ENCODE measurements at regions not wholly inside any gene's neighbourhood (a gene's known extent, or its start where the extent isn't known, plus 50 kb on each side); places are given as distances from the start of the nearest gene placed in this dataset.

GRCh38 chr16:17998550-17998949 lies 338.0 kb downstream of the NPIPA8 start:
- no peak for DNase-seq
- H3K36me3 Mint-ChIP-seq (ENCODE audit: low read depth), result no peaks in the 10 kb centered on the region
- H3K9me3 Mint-ChIP-seq, result no peaks in the 10 kb centered on the region
- H3K4me3 Mint-ChIP-seq, result no peak overlapping the region
- H3K27ac Mint-ChIP-seq, result no peak overlapping the region
- H3K4me1 Mint-ChIP-seq (ENCODE audit: low read depth), result no peaks in the 10 kb centered on the region
- H3K27me3 Mint-ChIP-seq, result peaks cover 20% of the 10 kb centered on the region

- Mint-ChIP-seq H3K27me3 (peaks cover 39% of the 10 kb centered on the region), H3K4me1 (ENCODE audit: low read depth) (no peaks in the 10 kb centered on the region), H3K4me3 (no peak overlapping the region), H3K27ac (no peak overlapping the region), H3K9me3 (no peaks in the 10 kb centered on the region), H3K36me3 (ENCODE audit: low read depth) (no peaks in the 10 kb centered on the region)
- DNase-seq, result no peak
These were observed 342.5 kb downstream of the NPIPA8 start for GRCh38 chr16:17994027-17994426.

GRCh38 chr16:17992416-17992815 lies 344.1 kb downstream of the NPIPA8 start:
- Mint-ChIP-seq H3K9me3 (no peaks in the 10 kb centered on the region), H3K36me3 (ENCODE audit: low read depth) (no peaks in the 10 kb centered on the region), H3K4me1 (ENCODE audit: low read depth) (no peaks in the 10 kb centered on the region), H3K27me3 (peaks cover 41% of the 10 kb centered on the region), H3K4me3 (no peak overlapping the region), H3K27ac (no peak overlapping the region)
- DNase-seq, result no peak

- Mint-ChIP-seq H3K27ac (no peak overlapping the region), H3K9me3 (no peaks in the 10 kb centered on the region), H3K4me3 (no peak overlapping the region), H3K4me1 (ENCODE audit: low read depth) (no peaks in the 10 kb centered on the region), H3K36me3 (ENCODE audit: low read depth) (no peaks in the 10 kb centered on the region), H3K27me3 (peaks cover 38% of the 10 kb centered on the region)
- no peak for DNase-seq
These were observed 347.3 kb downstream of the NPIPA8 start for GRCh38 chr16:17989255-17989654.

- H3K4me1 Mint-ChIP-seq (ENCODE audit: low read depth), result no peaks in the 10 kb centered on the region
- H3K27me3 Mint-ChIP-seq, result peaks cover 34% of the 10 kb centered on the region
These were observed 347.7 kb downstream of the NPIPA8 start for GRCh38 chr16:17988839-17989238.

GRCh38 chr16:17986991-17987390 lies 349.5 kb downstream of the NPIPA8 start:
- H3K4me1 Mint-ChIP-seq (ENCODE audit: low read depth), result no peaks in the 10 kb centered on the region
- H3K27ac Mint-ChIP-seq, result no peak overlapping the region
- no peaks in the 10 kb centered on the region for H3K36me3 Mint-ChIP-seq (ENCODE audit: low read depth)
- DNase-seq, result no peak
- no peaks in the 10 kb centered on the region for H3K9me3 Mint-ChIP-seq
- H3K4me3 Mint-ChIP-seq, result no peak overlapping the region
- peaks cover 24% of the 10 kb centered on the region for H3K27me3 Mint-ChIP-seq

More at GRCh38 chr16:17988839-17989238, 347.7 kb downstream of the NPIPA8 start:
- H3K27ac Mint-ChIP-seq, result no peak overlapping the region
- no peak overlapping the region for H3K4me3 Mint-ChIP-seq
- no peaks in the 10 kb centered on the region for H3K9me3 Mint-ChIP-seq
- DNase-seq, result no peak
- no peaks in the 10 kb centered on the region for H3K36me3 Mint-ChIP-seq (ENCODE audit: low read depth)

- Mint-ChIP-seq H3K9me3 (no peaks in the 10 kb centered on the region), H3K36me3 (ENCODE audit: low read depth) (no peaks in the 10 kb centered on the region), H3K4me3 (no peak overlapping the region), H3K27ac (no peak overlapping the region), H3K27me3 (peaks cover 17% of the 10 kb centered on the region), H3K4me1 (ENCODE audit: low read depth) (no peaks in the 10 kb centered on the region)
- no peak for DNase-seq
These were observed 351.7 kb downstream of the NPIPA8 start for GRCh38 chr16:17984810-17985209.

- H3K27ac Mint-ChIP-seq, result no peak overlapping the region
- H3K4me3 Mint-ChIP-seq, result no peak overlapping the region
- no peak for DNase-seq
- no peaks in the 10 kb centered on the region for H3K4me1 Mint-ChIP-seq (ENCODE audit: low read depth)
- H3K27me3 Mint-ChIP-seq, result peaks cover 15% of the 10 kb centered on the region
- no peaks in the 10 kb centered on the region for H3K9me3 Mint-ChIP-seq
- H3K36me3 Mint-ChIP-seq (ENCODE audit: low read depth), result no peaks in the 10 kb centered on the region
These were observed 352.5 kb downstream of the NPIPA8 start for GRCh38 chr16:17983847-17984639.

- Mint-ChIP-seq H3K4me1 (ENCODE audit: low read depth) (no peaks in the 10 kb centered on the region), H3K27ac (no peak overlapping the region), H3K4me3 (no peak overlapping the region), H3K36me3 (ENCODE audit: low read depth) (no peaks in the 10 kb centered on the region), H3K9me3 (peaks cover 2% of the 10 kb centered on the region), H3K27me3 (peaks cover 13% of the 10 kb centered on the region)
- DNase-seq, result no peak
These were observed 353.4 kb downstream of the NPIPA8 start for GRCh38 chr16:17983114-17983513.

GRCh38 chr16:17977260-17977659 lies 359.3 kb downstream of the NPIPA8 start:
- DNase-seq, result no peak
- H3K36me3 Mint-ChIP-seq (ENCODE audit: low read depth), result no peaks in the 10 kb centered on the region
- H3K27me3 Mint-ChIP-seq, result peaks cover 3% of the 10 kb centered on the region
- no peak overlapping the region for H3K4me3 Mint-ChIP-seq
- H3K9me3 Mint-ChIP-seq, result peaks cover 2% of the 10 kb centered on the region
- H3K4me1 Mint-ChIP-seq (ENCODE audit: low read depth), result no peaks in the 10 kb centered on the region
- no peak overlapping the region for H3K27ac Mint-ChIP-seq

- Mint-ChIP-seq H3K4me3 (no peak overlapping the region), H3K36me3 (ENCODE audit: low read depth) (no peaks in the 10 kb centered on the region), H3K9me3 (no peaks in the 10 kb centered on the region), H3K4me1 (ENCODE audit: low read depth) (no peaks in the 10 kb centered on the region), H3K27ac (no peak overlapping the region), H3K27me3 (peaks cover 27% of the 10 kb centered on the region)
- DNase-seq, result no peak
These were observed 364.0 kb downstream of the NPIPA8 start for GRCh38 chr16:17972460-17972943.

- DNase-seq, result no peak
- Mint-ChIP-seq H3K9me3 (no peaks in the 10 kb centered on the region), H3K36me3 (ENCODE audit: low read depth) (no peaks in the 10 kb centered on the region), H3K27me3 (peaks cover 27% of the 10 kb centered on the region), H3K4me1 (ENCODE audit: low read depth) (no peaks in the 10 kb centered on the region), H3K27ac (no peak overlapping the region), H3K4me3 (no peak overlapping the region)
These were observed 365.7 kb downstream of the NPIPA8 start for GRCh38 chr16:17970816-17971331.

- H3K9me3 Mint-ChIP-seq, result no peaks in the 10 kb centered on the region
- DNase-seq, result no peak
- no peaks in the 10 kb centered on the region for H3K4me1 Mint-ChIP-seq (ENCODE audit: low read depth)
- H3K4me3 Mint-ChIP-seq, result no peak overlapping the region
- H3K27ac Mint-ChIP-seq, result no peak overlapping the region
- peaks cover 27% of the 10 kb centered on the region for H3K27me3 Mint-ChIP-seq
- H3K36me3 Mint-ChIP-seq (ENCODE audit: low read depth), result no peaks in the 10 kb centered on the region
These were observed 366.3 kb downstream of the NPIPA8 start for GRCh38 chr16:17970157-17970765.

- DNase-seq, result no peak
- Mint-ChIP-seq H3K36me3 (ENCODE audit: low read depth) (no peaks in the 10 kb centered on the region), H3K4me3 (no peak overlapping the region), H3K4me1 (ENCODE audit: low read depth) (no peaks in the 10 kb centered on the region), H3K27me3 (peaks cover 15% of the 10 kb centered on the region), H3K9me3 (no peaks in the 10 kb centered on the region), H3K27ac (no peak overlapping the region)
These were observed 371.2 kb downstream of the NPIPA8 start for GRCh38 chr16:17965133-17965900.
